Liver (tissue), 8 donors: ENCODE measurements at regions not wholly inside any gene's neighbourhood (a gene's known extent, or its start where the extent isn't known, plus 50 kb on each side); places are given as distances from the start of the nearest gene placed in this dataset.

Experiments
- DNase-seq: peaks from one replicate; pipeline ENCODE4 v3.0.0-alpha.2; 2017; ENCODE audit warnings: low spot score
- H3K27ac ChIP-seq, 2 donors: one replicate each; pipeline ENCODE4 v1.7.0; 2013; ENCODE audit warnings: inconsistent platforms in 2 of 2, low read length in 2 of 2, control low read depth in 1 of 2, low read depth in 1 of 2, mild to moderate bottlenecking in 1 of 2
- H3K27me3 ChIP-seq, 4 donors: one replicate each; pipeline versions ENCODE4 v1.6.1 to v1.7.0; 2013; ENCODE audit warnings: low read length in 3 of 4, inconsistent platforms in 1 of 4, mild to moderate bottlenecking in 1 of 4, moderate library complexity in 1 of 4; ENCODE audit not compliant: control insufficient read depth in 4 of 4, insufficient read depth in 4 of 4
- H3K36me3 ChIP-seq, 4 donors: one replicate each; pipeline versions ENCODE4 v1.6.1 to v1.7.0; 2013; ENCODE audit warnings: low read length in 3 of 4, mild to moderate bottlenecking in 3 of 4, low read depth in 1 of 4, moderate library complexity in 1 of 4; ENCODE audit not compliant: control insufficient read depth in 4 of 4, insufficient read depth in 3 of 4
- H3K4me1 ChIP-seq, 4 donors: one replicate each; pipeline versions ENCODE4 v1.6.1 to v1.7.0; 2013; ENCODE audit warnings: low read length in 3 of 4, mild to moderate bottlenecking in 3 of 4, moderate library complexity in 1 of 4; ENCODE audit not compliant: control insufficient read depth in 4 of 4, insufficient read depth in 4 of 4
- H3K4me3 ChIP-seq, 3 donors: one replicate each; pipeline versions ENCODE4 v1.6.1 to v1.7.0; 2013; ENCODE audit warnings: low read length in 3 of 3, control low read depth in 1 of 3, low read depth in 1 of 3, mild to moderate bottlenecking in 1 of 3
- H3K9ac ChIP-seq, 2 donors: one replicate each; pipeline ENCODE4 v1.7.0; 2013; ENCODE audit warnings: low read length in 2 of 2, mild to moderate bottlenecking in 2 of 2, moderate library complexity in 2 of 2, control low read depth in 1 of 2, low read depth in 1 of 2
- H3K9me3 ChIP-seq, 4 donors: one replicate each; pipeline versions ENCODE4 v1.6.1 to v1.7.0; 2013; ENCODE audit warnings: low read length in 3 of 4; ENCODE audit not compliant: control insufficient read depth in 4 of 4
- CTCF ChIP-seq: fragments of 150-350 bp; IDR thresholded peaks from 2 replicates; pipeline ENCODE4 v1.5.1; 2017; ENCODE audit warnings: improper control_type of control experiment, low read depth, low read length; ENCODE audit not compliant: missing input control
- EGR1 ChIP-seq, 2 donors: IDR thresholded peaks; 2 replicates each; pipeline ENCODE4 v1.6.1; 2016 to 2018; ENCODE audit warnings: antibody characterized with exemption in 2 of 2, low read depth in 2 of 2
- FOXA1 ChIP-seq: IDR thresholded peaks from 2 replicates; pipeline ENCODE4 v1.6.1; 2016; ENCODE audit warnings: antibody characterized with exemption
- FOXA2 ChIP-seq: IDR thresholded peaks from 2 replicates; pipeline ENCODE4 v1.6.1; 2016; ENCODE audit warnings: antibody characterized with exemption
- GABPA ChIP-seq, 2 donors: IDR thresholded peaks in 1 of 2; conservative IDR thresholded peaks in 1 of 2; 2 replicates each; pipeline ENCODE4 v1.6.1; 2016; ENCODE audit warnings: antibody characterized with exemption in 2 of 2, mild to moderate bottlenecking in 1 of 2, moderate library complexity in 1 of 2
- HNF4A ChIP-seq, 2 donors: conservative IDR thresholded peaks; 2 replicates each; pipeline ENCODE4 v1.6.1; 2016; ENCODE audit warnings: antibody characterized with exemption in 2 of 2, mild to moderate bottlenecking in 2 of 2
- HNF4G ChIP-seq: IDR thresholded peaks from 2 replicates; pipeline ENCODE4 v1.6.1; 2016; ENCODE audit warnings: antibody characterized with exemption
- JUND ChIP-seq, 2 donors: IDR thresholded peaks; 2 replicates each; pipeline ENCODE4 v1.6.1; 2016; ENCODE audit warnings: antibody characterized with exemption in 2 of 2
- RAD21 ChIP-seq, 2 donors: IDR thresholded peaks; 2 replicates each; pipeline ENCODE4 v1.6.1; 2016; ENCODE audit warnings: antibody characterized with exemption in 2 of 2, mild to moderate bottlenecking in 2 of 2
- RXRA ChIP-seq, 2 donors: IDR thresholded peaks; 2 replicates each; pipeline ENCODE4 v1.6.1; 2017 to 2018; ENCODE audit warnings: antibody characterized with exemption in 2 of 2, mild to moderate bottlenecking in 1 of 2
- SP1 ChIP-seq: IDR thresholded peaks from 2 replicates; pipeline ENCODE4 v1.6.1; 2018; ENCODE audit warnings: antibody characterized with exemption, mild to moderate bottlenecking
- TAF1 ChIP-seq: conservative IDR thresholded peaks from 2 replicates; pipeline ENCODE4 v1.6.1; 2016; ENCODE audit warnings: antibody characterized with exemption, mild to moderate bottlenecking
- YY1 ChIP-seq: IDR thresholded peaks from 2 replicates; pipeline ENCODE4 v1.6.1; 2016; ENCODE audit warnings: antibody characterized with exemption, mild to moderate bottlenecking
- WGBS: extraction: QIAGEN DNeasy Blood & Tissue Kit; methylation state at CpG from one replicate; pipeline ENCODE4 v1.1.7; 2013; 5-methylcytosine and 5-hydroxymethylcytosine counted together
- TF ChIP-seq, protein P1 (sequence below): IDR thresholded peaks from 2 replicates; pipeline ENCODE4 v1.6.1; 2016; ENCODE audit warnings: antibody characterized with exemption
- TF ChIP-seq, protein P2 (sequence below): IDR thresholded peaks from 2 replicates; pipeline ENCODE4 v1.6.1; 2016; ENCODE audit warnings: antibody characterized with exemption
- TF ChIP-seq, protein P3 (sequence below): IDR thresholded peaks from 2 replicates; pipeline ENCODE4 v1.6.1; 2016; ENCODE audit warnings: antibody characterized with exemption
- donor health status: healthy.
- donor health status: healthy.
- donor health status: healthy.
- donor health status: healthy.
- donor health status: healthy.

DNA sequence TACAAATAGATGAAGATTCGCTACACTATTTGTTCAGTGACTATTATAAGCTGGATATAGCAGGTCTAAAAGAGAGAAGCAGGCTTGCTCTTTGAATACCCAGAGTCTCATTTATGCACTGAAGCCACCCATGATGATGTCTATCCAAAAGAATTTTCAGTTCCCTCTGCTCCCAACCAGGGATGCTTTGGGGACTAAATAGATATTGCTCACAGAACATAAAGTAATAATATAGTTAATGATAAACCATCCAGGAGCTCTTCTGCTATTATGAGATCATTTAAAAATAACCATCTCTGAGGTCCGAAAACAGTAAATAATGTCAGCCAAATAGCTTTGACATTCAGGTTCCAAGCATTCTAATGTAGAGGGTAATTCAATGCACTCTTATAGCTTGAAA is 875.4 kb downstream of the SORCS3 start:
- no peak for DNase-seq
- no peak overlapping the region for H3K4me3 ChIP-seq
- H3K27me3 ChIP-seq = peaks cover 0 to 2% (median 0%) of the 10 kb centered on the region in 4 donors
- no peak overlapping the region for H3K27ac ChIP-seq
- WGBS = 83% methylated on average over 2 of the region's 2 CpGs
- no peaks in the 10 kb centered on the region for H3K4me1 ChIP-seq
- H3K36me3 ChIP-seq = no peaks in the 10 kb centered on the region
- no peak for TF ChIP-seq SP1
- TF ChIP-seq, protein P1, sequence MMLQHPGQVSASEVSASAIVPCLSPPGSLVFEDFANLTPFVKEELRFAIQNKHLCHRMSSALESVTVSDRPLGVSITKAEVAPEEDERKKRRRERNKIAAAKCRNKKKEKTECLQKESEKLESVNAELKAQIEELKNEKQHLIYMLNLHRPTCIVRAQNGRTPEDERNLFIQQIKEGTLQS = no peak
- TF ChIP-seq GABPA (IDR thresholded peaks at IDR 0.05 in 1 of 2, conservative IDR thresholded peaks at IDR 0.05 in 1 of 2) = no peak
- TF ChIP-seq, protein P2, sequence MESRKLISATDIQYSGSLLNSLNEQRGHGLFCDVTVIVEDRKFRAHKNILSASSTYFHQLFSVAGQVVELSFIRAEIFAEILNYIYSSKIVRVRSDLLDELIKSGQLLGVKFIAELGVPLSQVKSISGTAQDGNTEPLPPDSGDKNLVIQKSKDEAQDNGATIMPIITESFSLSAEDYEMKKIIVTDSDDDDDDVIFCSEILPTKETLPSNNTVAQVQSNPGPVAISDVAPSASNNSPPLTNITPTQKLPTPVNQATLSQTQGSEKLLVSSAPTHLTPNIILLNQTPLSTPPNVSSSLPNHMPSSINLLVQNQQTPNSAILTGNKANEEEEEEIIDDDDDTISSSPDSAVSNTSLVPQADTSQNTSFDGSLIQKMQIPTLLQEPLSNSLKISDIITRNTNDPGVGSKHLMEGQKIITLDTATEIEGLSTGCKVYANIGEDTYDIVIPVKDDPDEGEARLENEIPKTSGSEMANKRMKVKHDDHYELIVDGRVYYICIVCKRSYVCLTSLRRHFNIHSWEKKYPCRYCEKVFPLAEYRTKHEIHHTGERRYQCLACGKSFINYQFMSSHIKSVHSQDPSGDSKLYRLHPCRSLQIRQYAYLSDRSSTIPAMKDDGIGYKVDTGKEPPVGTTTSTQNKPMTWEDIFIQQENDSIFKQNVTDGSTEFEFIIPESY = no peak
- no peak for TF ChIP-seq FOXA2
- no peak for TF ChIP-seq HNF4G
- TF ChIP-seq CTCF = no peak
- no peak for TF ChIP-seq RAD21 (IDR thresholded peaks at IDR 0.05)
- TF ChIP-seq EGR1 (IDR thresholded peaks at IDR 0.05; ENCODE audit: low read depth in 2 of 2) = no peak
- no peak for TF ChIP-seq JUND (IDR thresholded peaks at IDR 0.05)
- no peak for TF ChIP-seq TAF1
- TF ChIP-seq, protein P3, sequence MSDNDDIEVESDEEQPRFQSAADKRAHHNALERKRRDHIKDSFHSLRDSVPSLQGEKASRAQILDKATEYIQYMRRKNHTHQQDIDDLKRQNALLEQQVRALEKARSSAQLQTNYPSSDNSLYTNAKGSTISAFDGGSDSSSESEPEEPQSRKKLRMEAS = no peak
- no peak for TF ChIP-seq YY1
- TF ChIP-seq FOXA1 = no peak
- TF ChIP-seq HNF4A (conservative IDR thresholded peaks at IDR 0.05) = no peak
- no peak overlapping the region for H3K9ac ChIP-seq
- H3K9me3 ChIP-seq = no peaks in the 10 kb centered on the region

GRCh38 chr10:105514106-105514505 is 873.0 kb downstream of the SORCS3 start:
- H3K36me3 ChIP-seq = no peaks in the 10 kb centered on the region
- WGBS = 90% methylated on average over 7 of the region's 7 CpGs
- H3K4me3 ChIP-seq = no peak overlapping the region
- TF ChIP-seq RXRA (IDR thresholded peaks at IDR 0.05) = no peak
- TF ChIP-seq, protein P3 = no peak
- TF ChIP-seq, protein P1 = no peak
- no peaks in the 10 kb centered on the region for H3K9me3 ChIP-seq
- no peak for DNase-seq
- H3K27ac ChIP-seq = no peak overlapping the region
- peaks cover 0 to 6% (median 0%) of the 10 kb centered on the region in 4 donors for H3K27me3 ChIP-seq
- H3K9ac ChIP-seq = no peak overlapping the region
- no peaks in the 10 kb centered on the region for H3K4me1 ChIP-seq
